ENCODE measurements at regions not wholly inside any gene's neighbourhood (a gene's known extent, or its start where the extent isn't known, plus 50 kb on each side); places are given as distances from the start of the nearest gene placed in this dataset.

DNA sequence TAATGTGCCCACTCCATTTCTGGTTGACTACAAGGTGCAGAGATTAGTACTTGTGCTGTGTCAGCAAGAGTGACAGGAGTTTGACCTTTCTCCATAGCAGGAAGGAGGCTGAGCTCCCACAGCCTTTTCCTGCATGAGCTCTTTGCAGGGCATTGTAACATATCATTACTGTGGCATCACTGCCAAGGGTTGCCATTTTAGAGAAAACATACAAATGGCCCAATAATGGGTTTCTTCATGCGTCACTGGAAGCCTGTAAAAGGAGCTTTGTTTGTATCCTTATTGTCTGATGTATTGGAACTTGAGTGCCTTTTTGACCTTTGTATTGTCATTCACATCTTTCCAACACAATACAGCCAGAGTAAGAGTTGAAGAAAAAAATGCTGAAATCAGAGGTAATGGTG is 323.0 kb upstream of the CDIN1 start:
- TF ChIP-seq, protein P1, sequence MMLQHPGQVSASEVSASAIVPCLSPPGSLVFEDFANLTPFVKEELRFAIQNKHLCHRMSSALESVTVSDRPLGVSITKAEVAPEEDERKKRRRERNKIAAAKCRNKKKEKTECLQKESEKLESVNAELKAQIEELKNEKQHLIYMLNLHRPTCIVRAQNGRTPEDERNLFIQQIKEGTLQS (IDR thresholded peaks at IDR 0.05), result no peak
- TF ChIP-seq, protein P1 (CRISPR knock-in tag; conservative IDR thresholded peaks at IDR 0.05), result no peak
- TF ChIP-seq CHCHD3 (CRISPR knock-in tag; IDR thresholded peaks at IDR 0.05), result no peak
